HTR-8/SVneo (cell line): ENCODE measurements at regions not wholly inside any gene's neighbourhood (a gene's known extent, or its start where the extent isn't known, plus 50 kb on each side); places are given as distances from the start of the nearest gene placed in this dataset.

Source experiments
- DNase-seq: peaks from one replicate; pipeline ENCODE4 v3.0.0; 2011; ENCODE audit warnings: low spot score, mixed read lengths; ENCODE audit not compliant: insufficient read length
- FAIRE-seq: peaks from 2 replicates; lab custom pipeline; 2011; peaks lifted over from hg19 to GRCh38; lab: Jason Lieb, UNC

DNA sequence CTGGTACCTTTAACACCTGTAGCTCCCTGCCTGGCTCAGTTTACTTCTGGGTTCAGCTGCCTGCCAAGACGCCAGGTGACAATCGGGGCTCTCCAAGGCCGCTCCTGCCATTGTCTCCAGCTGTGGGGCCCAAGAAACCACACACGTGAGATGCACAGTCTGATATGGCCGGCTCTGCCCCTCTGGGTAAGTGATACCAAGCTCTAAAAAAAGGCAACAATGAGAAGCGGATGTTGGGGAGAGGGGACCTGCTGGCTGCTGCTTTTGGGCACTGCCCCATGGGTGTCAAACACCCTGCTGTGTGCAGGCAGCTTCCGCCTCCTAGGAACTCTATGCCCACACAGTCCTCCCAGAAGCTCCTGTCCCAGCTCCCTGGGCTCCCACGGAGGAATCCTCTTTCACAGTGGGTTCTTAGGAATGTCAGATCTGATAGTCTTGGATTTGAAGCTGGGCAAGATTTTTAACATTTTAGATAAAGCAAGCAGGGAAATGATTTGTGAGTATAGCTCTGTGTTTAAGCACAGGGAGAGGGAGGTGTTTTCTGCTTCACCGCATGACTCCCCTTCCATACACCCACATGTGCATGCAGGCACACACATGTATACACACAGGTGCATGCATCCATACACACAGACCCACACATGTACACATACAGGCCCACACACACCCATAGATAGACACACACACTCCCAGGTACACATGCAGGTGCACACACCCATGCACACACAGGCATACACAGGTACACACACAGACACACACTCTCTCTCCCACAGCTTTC, 1135.8 kb downstream of the BCL11B start:
- DNase-seq (no peak), FAIRE-seq (no peak)

DNA sequence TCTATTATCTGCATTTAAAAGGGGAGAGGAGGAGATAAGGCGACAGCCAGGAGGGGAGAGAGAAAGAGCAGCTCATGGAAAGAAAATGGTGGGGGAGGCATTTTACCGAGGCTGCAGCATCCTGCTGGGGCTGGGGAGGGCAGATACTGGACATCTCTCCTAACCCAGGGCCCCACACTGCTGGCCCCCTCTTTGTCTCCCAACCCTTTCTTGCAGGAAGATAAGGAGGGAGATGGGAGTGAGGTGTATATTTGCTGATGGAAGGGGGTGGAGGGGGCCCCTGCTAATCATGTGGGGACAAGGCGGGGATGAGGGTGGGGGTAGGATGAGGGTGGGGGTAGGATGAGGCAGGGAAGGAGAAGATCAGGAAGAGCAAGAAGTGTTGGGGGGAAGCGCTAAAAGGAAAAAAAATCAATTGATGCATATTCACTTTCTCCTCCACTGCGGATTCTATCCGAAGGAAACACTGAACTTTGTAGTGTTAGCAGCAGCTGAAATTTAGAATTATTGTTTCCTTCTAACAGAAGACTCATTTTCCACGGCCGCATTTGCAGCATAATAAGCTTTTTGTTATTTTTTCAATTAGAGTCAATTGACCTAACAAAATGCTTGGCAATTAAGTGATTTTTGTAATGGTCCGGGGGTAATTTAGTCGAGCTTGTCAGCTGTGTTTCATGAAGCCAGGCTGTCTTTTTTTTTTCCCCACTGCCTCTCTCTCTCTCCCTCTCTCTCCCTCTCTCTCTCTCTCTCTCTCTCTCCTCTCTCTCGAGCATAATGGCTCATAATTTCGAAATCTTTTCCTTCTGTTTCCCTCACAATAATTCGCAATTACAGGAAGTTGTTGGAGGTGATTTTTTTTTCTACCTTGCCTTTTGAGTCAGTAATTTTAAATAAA, 1134.6 kb downstream of the BCL11B start:
- no peak for FAIRE-seq
- DNase-seq = no peak

DNA sequence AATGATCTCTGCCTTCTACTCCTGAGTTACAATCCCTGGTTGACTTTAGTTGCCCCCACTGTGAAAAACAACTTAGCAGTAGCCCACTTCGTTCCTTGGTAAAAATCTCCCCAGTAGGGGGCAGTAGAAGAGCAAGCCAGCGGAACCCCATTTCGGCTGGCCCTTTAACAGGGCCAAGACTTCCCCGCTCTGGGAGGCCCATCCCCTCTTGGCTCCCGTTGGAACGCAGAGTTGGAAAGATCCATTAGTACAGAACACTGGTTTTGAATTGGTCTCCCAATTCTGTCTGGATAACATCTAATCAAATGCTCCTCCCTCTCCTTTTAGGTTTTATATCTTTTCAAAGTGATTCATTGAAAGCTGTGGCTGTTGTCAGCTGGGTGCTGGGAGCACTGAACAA, 1133.3 kb downstream of the BCL11B start:
- DNase-seq (no peak), FAIRE-seq (no peak)

GRCh38 chr14:98140862-98141530, 1131.0 kb downstream of the BCL11B start:
- FAIRE-seq = no peak
- no peak for DNase-seq

GRCh38 chr14:98143566-98143965, 1128.4 kb downstream of the BCL11B start:
- no peak for DNase-seq
- no peak for FAIRE-seq

DNA sequence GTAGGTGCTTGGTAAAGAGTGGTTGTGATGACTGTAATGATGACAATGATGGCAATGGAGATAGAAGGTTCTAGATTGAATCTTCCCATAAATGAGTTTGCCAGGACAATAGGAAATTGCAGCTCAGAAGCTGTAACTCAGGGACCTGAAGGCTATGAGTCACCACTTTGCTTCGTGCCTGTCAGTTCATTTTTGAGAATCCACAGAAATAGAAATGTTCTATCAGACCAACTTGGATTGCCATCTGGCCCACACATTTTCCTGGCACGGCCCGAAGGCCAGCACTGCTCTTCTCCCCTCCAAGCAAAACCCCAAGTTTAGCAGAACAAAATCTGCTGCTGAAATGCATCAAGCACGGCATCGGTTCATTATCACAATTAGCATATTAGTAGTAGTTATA, 1127.0 kb downstream of the BCL11B start:
- DNase-seq (no peak), FAIRE-seq (no peak)

- FAIRE-seq = no peak
- DNase-seq = no peak
Measured at GRCh38 chr14:98146416-98146815, 1125.6 kb downstream of the BCL11B start.

- no peak for FAIRE-seq
Measured at GRCh38 chr14:98154254-98154653, 1117.7 kb downstream of the BCL11B start.

GRCh38 chr14:98156411-98156810, 1115.6 kb downstream of the BCL11B start:
- DNase-seq (no peak), FAIRE-seq (no peak)

More at GRCh38 chr14:98154254-98154653, 1117.7 kb downstream of the BCL11B start:
- no peak for DNase-seq

DNA sequence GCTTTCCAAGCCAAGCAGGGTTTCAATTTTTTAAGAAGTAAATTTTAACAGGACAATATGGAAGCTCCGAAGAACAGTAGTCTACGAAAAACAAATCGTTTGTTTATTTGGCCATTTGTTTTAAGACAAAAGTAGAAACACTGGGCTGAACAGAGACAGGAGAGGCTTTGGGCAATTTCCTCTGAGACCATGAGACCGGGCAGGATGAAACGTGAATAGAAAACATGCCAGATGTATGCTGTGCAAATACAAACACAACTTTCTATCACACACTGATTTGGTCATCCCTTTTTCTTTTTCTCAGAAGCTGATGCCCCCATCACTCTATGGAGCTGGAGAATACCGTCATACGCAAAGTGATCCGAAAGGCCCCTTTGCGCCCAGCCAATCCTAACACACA, 1111.1 kb downstream of the BCL11B start:
- DNase-seq = no peak
- no peak for FAIRE-seq

GRCh38 chr14:98161356-98161755, 1110.6 kb downstream of the BCL11B start:
- no peak for DNase-seq
- FAIRE-seq = no peak

GRCh38 chr14:98162856-98163805, 1108.9 kb downstream of the BCL11B start:
- DNase-seq (no peak), FAIRE-seq (no peak)

- no peak for DNase-seq
- FAIRE-seq = no peak
Measured at GRCh38 chr14:98163873-98164272, 1108.1 kb downstream of the BCL11B start.

GRCh38 chr14:98165976-98166375, 1106.0 kb downstream of the BCL11B start:
- no peak for FAIRE-seq

GRCh38 chr14:98167275-98167674, 1104.7 kb downstream of the BCL11B start:
- DNase-seq (no peak), FAIRE-seq (no peak)

More at GRCh38 chr14:98165976-98166375, 1106.0 kb downstream of the BCL11B start:
- DNase-seq = no peak

DNA sequence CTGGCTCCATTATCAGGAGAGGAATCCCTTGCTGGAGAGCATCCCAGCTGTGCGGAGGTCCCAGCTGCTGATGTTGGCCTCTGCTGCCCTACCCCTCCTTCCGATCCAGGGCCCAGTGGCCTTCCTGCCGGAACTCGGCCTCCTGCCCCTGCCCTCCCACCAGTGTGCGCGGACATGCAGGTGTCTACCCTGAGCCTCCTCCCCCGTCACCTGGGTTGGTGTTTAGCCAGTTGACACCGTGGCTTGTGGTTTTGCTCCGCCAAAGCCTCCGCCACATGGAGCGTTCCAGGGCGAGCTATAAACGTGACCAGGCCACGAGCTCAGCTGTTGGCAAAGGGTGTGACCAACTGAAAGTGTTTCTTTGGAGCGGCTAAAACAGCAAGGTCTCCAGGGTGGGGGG, 1104.3 kb downstream of the BCL11B start:
- FAIRE-seq (no peak), DNase-seq (no peak)

DNA sequence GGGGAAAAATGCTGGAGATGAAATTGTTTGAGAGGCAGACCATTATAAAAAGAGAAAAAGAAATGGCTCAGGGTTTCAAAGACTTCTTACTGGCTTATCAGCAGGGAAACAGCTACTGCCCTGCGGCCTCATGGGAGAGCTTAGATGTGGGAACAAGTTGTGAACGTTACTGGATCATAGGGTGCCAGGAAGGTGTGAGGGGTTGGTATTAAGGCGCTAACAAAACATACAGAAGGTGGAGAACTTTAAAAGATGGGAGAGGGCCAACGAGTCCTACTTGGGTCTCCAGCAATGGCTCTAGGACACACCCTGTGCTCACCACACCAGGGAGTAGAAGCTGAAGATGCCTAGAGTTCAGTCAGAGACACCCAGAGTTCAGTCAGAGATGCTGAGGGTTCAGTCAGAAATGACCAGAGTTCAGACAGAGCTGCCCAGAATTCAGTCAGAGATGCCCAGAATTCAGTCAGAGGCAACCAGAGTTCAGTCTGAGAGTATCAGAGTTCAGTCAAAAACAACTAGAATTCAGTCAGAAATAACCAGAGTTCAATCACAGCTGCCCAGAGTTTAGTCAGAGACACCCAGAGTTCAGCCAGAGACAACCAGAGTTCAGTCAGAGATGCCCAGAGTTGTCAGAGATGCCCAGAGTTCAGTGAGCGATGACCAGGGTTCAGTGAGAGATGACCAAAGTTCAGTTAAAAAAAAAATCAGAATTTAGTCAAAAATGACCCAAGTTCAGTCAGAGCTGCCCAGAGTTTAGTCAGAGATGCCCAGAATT, 1103.6 kb downstream of the BCL11B start:
- no peak for DNase-seq
- FAIRE-seq = no peak

DNA sequence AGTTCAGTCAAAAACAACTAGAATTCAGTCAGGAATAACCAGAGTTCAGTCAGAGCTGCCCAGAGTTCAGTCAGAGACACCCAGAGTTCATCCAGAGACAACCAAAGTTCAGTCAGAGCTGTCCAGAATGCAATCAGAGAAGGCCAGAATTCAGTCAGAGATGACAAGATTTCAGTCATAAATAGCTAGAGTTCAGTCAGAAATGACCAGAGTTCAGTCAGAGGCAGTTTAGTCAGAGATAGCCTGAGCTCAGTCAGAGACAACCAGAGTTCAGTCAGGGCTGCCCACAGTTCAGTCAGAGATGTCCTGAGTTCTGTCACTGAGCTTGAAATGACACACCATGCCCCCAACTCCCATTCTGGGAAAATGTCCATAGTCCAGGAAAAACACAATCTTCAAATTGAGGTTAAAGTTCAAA, 1102.8 kb downstream of the BCL11B start:
- FAIRE-seq (no peak), DNase-seq (no peak)

DNA sequence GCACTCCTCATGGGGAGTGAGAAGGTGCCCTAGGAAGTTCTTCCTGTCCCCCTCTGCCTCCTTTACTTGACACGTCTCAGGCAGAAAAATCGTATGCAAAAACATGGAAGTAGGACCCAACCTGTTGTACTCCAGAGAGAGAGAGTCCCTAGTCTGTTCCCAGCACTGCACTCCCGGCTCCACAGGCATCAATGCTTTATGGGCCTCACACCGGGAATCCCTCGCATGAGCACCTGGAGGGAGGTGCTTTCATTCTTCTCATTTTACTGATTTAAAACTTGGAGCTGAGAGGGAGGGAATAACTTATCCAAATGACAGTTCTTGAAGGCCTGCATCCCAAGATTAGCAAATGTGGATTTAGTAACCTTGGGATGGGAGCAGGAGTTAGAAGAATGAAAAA, 1101.4 kb downstream of the BCL11B start:
- DNase-seq = no peak
- no peak for FAIRE-seq
